ENCODE measurements at regions not wholly inside any gene's neighbourhood (a gene's known extent, or its start where the extent isn't known, plus 50 kb on each side); places are given as distances from the start of the nearest gene placed in this dataset.

DNA sequence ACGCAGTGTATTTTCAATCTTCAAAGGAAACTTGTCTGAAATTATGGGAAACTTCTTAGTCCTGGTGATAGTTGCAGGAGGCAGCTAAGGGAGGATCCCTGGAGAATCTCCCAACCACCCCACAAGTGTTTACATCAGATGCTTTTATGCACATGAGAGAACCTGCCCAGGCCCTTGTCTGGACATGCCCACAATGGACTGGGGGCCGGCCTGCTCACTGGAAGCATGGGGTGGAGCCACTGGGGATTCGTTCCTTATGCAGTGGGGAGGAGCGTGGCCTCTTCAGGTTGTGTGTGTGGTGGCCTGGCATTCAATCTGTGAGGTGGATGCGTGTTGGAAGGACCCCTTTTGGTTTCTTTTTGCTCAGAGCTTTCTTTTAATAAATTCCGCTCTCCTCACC, 398.7 kb upstream of the PPP1R2C start:
- Histone ChIP-seq H3K9me3 (no peaks in the 10 kb centered on the region), H3K4me3 (no peak overlapping the region), H3K4me1 (no peaks in the 10 kb centered on the region), H3K36me3 (no peaks in the 10 kb centered on the region), H3K27me3 (no peaks in the 10 kb centered on the region), H3K27ac (no peak overlapping the region)
- intact Hi-C loops (cut with DNase I) = no loop called here
- TF ChIP-seq, protein P1, sequence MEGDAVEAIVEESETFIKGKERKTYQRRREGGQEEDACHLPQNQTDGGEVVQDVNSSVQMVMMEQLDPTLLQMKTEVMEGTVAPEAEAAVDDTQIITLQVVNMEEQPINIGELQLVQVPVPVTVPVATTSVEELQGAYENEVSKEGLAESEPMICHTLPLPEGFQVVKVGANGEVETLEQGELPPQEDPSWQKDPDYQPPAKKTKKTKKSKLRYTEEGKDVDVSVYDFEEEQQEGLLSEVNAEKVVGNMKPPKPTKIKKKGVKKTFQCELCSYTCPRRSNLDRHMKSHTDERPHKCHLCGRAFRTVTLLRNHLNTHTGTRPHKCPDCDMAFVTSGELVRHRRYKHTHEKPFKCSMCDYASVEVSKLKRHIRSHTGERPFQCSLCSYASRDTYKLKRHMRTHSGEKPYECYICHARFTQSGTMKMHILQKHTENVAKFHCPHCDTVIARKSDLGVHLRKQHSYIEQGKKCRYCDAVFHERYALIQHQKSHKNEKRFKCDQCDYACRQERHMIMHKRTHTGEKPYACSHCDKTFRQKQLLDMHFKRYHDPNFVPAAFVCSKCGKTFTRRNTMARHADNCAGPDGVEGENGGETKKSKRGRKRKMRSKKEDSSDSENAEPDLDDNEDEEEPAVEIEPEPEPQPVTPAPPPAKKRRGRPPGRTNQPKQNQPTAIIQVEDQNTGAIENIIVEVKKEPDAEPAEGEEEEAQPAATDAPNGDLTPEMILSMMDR (IDR thresholded peaks at IDR 0.05) = no peak
- DNase-seq (ENCODE audit: low spot score in 2 of 2) = no peak

DNA sequence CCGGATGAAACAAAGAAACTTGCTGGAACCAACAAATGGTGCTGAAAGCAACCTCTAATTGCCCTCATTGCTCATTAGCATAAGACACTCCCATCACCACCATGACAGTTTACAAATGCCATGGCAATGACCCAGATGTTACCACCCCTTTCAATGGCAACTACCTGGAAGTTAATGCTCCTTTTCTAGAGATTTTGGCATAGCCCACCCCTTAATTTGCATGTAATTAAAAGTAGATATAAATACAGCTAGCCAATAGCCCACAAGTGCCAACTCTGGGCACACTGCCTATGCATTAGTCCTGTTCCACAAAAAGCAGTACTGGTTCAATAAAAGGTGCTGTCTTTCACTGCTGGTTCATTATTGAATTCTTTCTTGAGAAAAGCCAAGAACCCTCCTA, 410.3 kb upstream of the PPP1R2C start:
- TF ChIP-seq, protein P1 (IDR thresholded peaks at IDR 0.05) = no peak
- H3K27me3 ChIP-seq = no peaks in the 10 kb centered on the region

DNA sequence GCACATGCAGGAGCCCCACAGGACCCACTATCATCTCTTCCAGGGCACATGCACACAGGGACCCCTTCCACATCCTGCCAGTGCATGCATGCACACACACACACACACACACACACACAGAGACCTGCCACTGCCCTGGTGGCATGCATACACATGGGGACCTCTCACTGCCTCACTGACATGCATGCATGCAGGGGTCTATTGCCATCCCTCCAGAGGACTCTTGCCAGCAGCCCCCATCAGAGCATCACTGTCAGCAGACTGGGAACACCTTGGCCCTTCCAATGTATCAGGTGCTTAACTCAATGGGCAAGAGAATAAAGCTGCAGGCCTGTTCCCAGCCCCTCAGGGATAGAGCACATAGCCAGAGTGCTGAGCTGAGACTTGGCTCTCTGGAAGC, 433.6 kb upstream of the PPP1R2C start:
- H3K27ac ChIP-seq = no peak overlapping the region
- TF ChIP-seq, protein P1 (IDR thresholded peaks at IDR 0.05) = no peak
- intact Hi-C loops (cut with DNase I) = no loop called here
- peaks cover 0 to 6% of the 10 kb centered on the region in 2 donors for H3K9me3 ChIP-seq
- no peaks in the 10 kb centered on the region for H3K27me3 ChIP-seq
- no peaks in the 10 kb centered on the region for H3K4me1 ChIP-seq
- H3K4me3 ChIP-seq = no peak overlapping the region
- no peaks in the 10 kb centered on the region for H3K36me3 ChIP-seq
- no peak for DNase-seq (ENCODE audit: low spot score in 2 of 2)

More for the DNA sequence above, 410.3 kb upstream of the PPP1R2C start:
- Histone ChIP-seq H3K4me3 (no peak overlapping the region), H3K36me3 (no peaks in the 10 kb centered on the region), H3K27ac (no peak overlapping the region), H3K4me1 (no peaks in the 10 kb centered on the region), H3K9me3 (no peaks in the 10 kb centered on the region)
- intact Hi-C loops (cut with DNase I) = no loop called here
- DNase-seq (ENCODE audit: low spot score in 2 of 2) = no peak

DNA sequence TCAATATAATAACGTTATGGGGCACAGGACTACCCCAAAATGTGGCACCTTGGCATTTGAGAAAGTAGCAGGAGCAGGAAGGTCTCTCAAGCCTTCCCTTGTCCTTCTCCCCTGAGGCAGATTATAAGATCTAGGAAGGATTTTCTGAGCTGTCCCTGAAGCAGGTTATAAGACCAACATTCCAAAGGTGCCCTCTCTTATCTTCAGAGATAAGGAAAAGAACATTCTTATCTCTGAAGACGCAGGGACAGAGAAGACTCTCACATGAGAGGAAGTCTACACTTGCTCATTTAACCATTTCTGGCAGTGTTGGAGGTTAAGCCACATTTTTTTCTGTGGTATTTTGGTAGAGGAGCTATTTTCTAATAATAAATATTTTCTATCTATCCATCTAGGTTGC, 437.9 kb upstream of the MAOA start:
- H3K36me3 ChIP-seq = no peaks in the 10 kb centered on the region
- intact Hi-C loops (cut with DNase I) = no loop called here
- H3K4me1 ChIP-seq = no peaks in the 10 kb centered on the region
- TF ChIP-seq, protein P1 (IDR thresholded peaks at IDR 0.05) = no peak
- no peaks in the 10 kb centered on the region for H3K27me3 ChIP-seq
- DNase-seq (ENCODE audit: low spot score in 2 of 2) = no peak
- H3K4me3 ChIP-seq = no peak overlapping the region
- peaks cover 0 to 6% of the 10 kb centered on the region in 2 donors for H3K9me3 ChIP-seq
- no peak overlapping the region for H3K27ac ChIP-seq

DNA sequence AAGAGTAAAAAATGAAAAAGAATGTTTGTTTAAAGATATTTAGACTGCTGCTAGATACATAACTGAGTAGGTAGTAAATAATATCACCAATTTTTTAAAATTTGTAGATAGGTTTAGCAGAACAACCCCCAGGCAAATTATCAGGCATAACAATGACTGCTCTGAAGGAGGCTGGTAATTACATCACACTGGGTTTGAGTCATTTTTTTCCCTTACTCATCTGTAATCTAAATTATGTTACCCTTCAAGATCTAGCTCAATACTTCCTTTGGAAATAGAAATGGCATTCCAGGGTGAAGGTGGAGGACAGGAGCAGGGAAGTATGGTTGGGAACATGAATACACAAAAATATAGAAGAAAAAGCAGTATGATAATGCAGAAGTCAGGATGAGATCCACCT, 431.6 kb upstream of the MAOA start:
- intact Hi-C loops (cut with DNase I) = no loop called here

More for the DNA sequence above, 431.6 kb upstream of the MAOA start:
- H3K36me3 ChIP-seq = no peaks in the 10 kb centered on the region
- no peak overlapping the region for H3K4me3 ChIP-seq
- H3K4me1 ChIP-seq = no peaks in the 10 kb centered on the region
- H3K9me3 ChIP-seq = no peaks in the 10 kb centered on the region
- TF ChIP-seq, protein P1 (IDR thresholded peaks at IDR 0.05) = no peak
- H3K27me3 ChIP-seq = no peaks in the 10 kb centered on the region
- no peak for DNase-seq (ENCODE audit: low spot score in 2 of 2)
- no peak overlapping the region for H3K27ac ChIP-seq

Measured in ascending aorta (tissue), 2 donors.